CD14-positive monocyte (primary cell): ENCODE measurements at regions not wholly inside any gene's neighbourhood (a gene's known extent, or its start where the extent isn't known, plus 50 kb on each side); places are given as distances from the start of the nearest gene placed in this dataset.

Source experiments
- DNase-seq, 3 donors: peaks; one replicate each; pipeline ENCODE4 v3.0.0-alpha.2; 2011 to 2022
- H2AFZ ChIP-seq: 2 replicates; pipeline ENCODE4 v1.6.0; 2012; ENCODE audit warnings: mild to moderate bottlenecking, low read depth, low read length, inconsistent platforms; ENCODE audit not compliant: insufficient read depth, poor library complexity, severe bottlenecking
- H3K27ac ChIP-seq, 2 donors: 1 replicate in 1 of 2; 2 replicates in 1 of 2; pipeline ENCODE4 v1.5.1; 2012 to 2013; ENCODE audit warnings: low read length in 2 of 2, control low read depth in 1 of 2, inconsistent platforms in 1 of 2, low read depth in 1 of 2, mild to moderate bottlenecking in 1 of 2
- H3K27me3 ChIP-seq, 2 donors: one replicate each; pipeline versions ENCODE4 v1.6.0 to v1.6.1; 2011 to 2013; ENCODE audit warnings: low read length in 2 of 2; ENCODE audit not compliant: control insufficient read depth in 2 of 2, insufficient read depth in 2 of 2
- H3K36me3 ChIP-seq, 2 donors: replicated peaks in 1 of 2; 1 replicate in 1 of 2; 2 replicates in 1 of 2; pipeline versions ENCODE4 v1.5.1 to v1.6.1; 2012 to 2013; ENCODE audit warnings: low read length in 2 of 2, control low read depth in 1 of 2, inconsistent platforms in 1 of 2, mild to moderate bottlenecking in 1 of 2; ENCODE audit not compliant: insufficient read depth in 2 of 2, control insufficient read depth in 1 of 2
- H3K4me1 ChIP-seq, 2 donors: 1 replicate in 1 of 2; 2 replicates in 1 of 2; pipeline versions ENCODE4 v1.5.1 to v1.6.1; 2012 to 2013; ENCODE audit warnings: low read length in 2 of 2, control low read depth in 1 of 2, inconsistent platforms in 1 of 2, mild to moderate bottlenecking in 1 of 2, moderate library complexity in 1 of 2; ENCODE audit not compliant: insufficient read depth in 2 of 2, control insufficient read depth in 1 of 2
- H3K4me2 ChIP-seq: replicated peaks from 2 replicates; pipeline ENCODE3; 2012; ENCODE audit warnings: low read length, moderate library complexity, mild to moderate bottlenecking; ENCODE audit not compliant: poor library complexity, severe bottlenecking; ENCODE audit errors: extremely low read depth
- H3K4me3 ChIP-seq, 3 experiments: fragments of 200-600 bp in 1 of 3; sonication (generic) in 1 of 3; replicated peaks in 1 of 3; 1 replicate in 2 of 3; 2 replicates in 1 of 3; pipeline ENCODE4 v1.5.1; 2011 to 2013; ENCODE audit warnings: low read length in 3 of 3, mild to moderate bottlenecking in 3 of 3, control low read depth in 2 of 3, low read depth in 2 of 3, inconsistent platforms in 1 of 3, moderate library complexity in 1 of 3
- H3K79me2 ChIP-seq: 2 replicates; pipeline ENCODE4 v1.6.0; 2012; ENCODE audit warnings: mild to moderate bottlenecking, control low read depth, inconsistent platforms, low read length, moderate library complexity; ENCODE audit not compliant: insufficient read depth
- H3K9ac ChIP-seq: 2 replicates; pipeline ENCODE4 v1.6.0; 2017; ENCODE audit warnings: low read length, mild to moderate bottlenecking; ENCODE audit not compliant: insufficient read depth, poor library complexity, severe bottlenecking
- H3K9me3 ChIP-seq, 2 donors: replicated peaks in 1 of 2; 1 replicate in 1 of 2; 2 replicates in 1 of 2; pipeline versions ENCODE4 v1.5.1 to v1.6.1; 2012 to 2013; ENCODE audit warnings: low read length in 2 of 2, control low read depth in 1 of 2; ENCODE audit not compliant: control insufficient read depth in 1 of 2, insufficient read depth in 1 of 2
- H4K20me1 ChIP-seq: 2 replicates; pipeline ENCODE4 v1.6.0; 2012; ENCODE audit warnings: mild to moderate bottlenecking, low read length, control low read depth, moderate library complexity; ENCODE audit not compliant: insufficient read depth
- H3K27ac Mint-ChIP-seq, 7 donors: one replicate each; pipeline ENCODE4 v1.8.0; 2020; ENCODE audit warnings: mild to moderate bottlenecking in 7 of 7, mixed read lengths in 7 of 7, moderate library complexity in 6 of 7, inconsistent platforms in 2 of 7
- H3K27me3 Mint-ChIP-seq, 3 donors: one replicate each; pipeline ENCODE4 v1.8.0; 2021 to 2022; ENCODE audit warnings: low read depth in 3 of 3, mild to moderate bottlenecking in 3 of 3, mixed read lengths in 3 of 3, moderate library complexity in 3 of 3, inconsistent platforms in 1 of 3
- H3K36me3 Mint-ChIP-seq, 2 donors: one replicate each; pipeline ENCODE4 v1.8.0; 2020; ENCODE audit warnings: mixed read lengths in 2 of 2, inconsistent platforms in 1 of 2, mild to moderate bottlenecking in 1 of 2
- H3K4me1 Mint-ChIP-seq: one replicate; pipeline ENCODE4 v1.8.0; 2020; ENCODE audit warnings: mild to moderate bottlenecking, mixed read lengths
- H3K4me3 Mint-ChIP-seq, 2 donors: one replicate each; pipeline ENCODE4 v1.8.0; 2020; ENCODE audit warnings: mild to moderate bottlenecking in 2 of 2, mixed read lengths in 2 of 2, moderate library complexity in 1 of 2
- H3K9me3 Mint-ChIP-seq, 7 donors: one replicate each; pipeline ENCODE4 v1.8.0; 2020 to 2022; ENCODE audit warnings: mixed read lengths in 7 of 7, mild to moderate bottlenecking in 6 of 7, moderate library complexity in 6 of 7, inconsistent platforms in 2 of 7
- WGBS: methylation state at CpG from one replicate; pipeline ENCODE4 v1.1.5; 2013; ENCODE audit warnings: missing lambda C conversion rate; ENCODE audit not compliant: insufficient coverage; 5-methylcytosine and 5-hydroxymethylcytosine counted together
- intact Hi-C, 2 donors: fragments of 100-400 bp; cut with micrococcal nuclease; formaldehyde crosslinking; loops; one replicate each; pipeline versions ENCODE4 v1.15.0 to v1.15.1; 2023
- TF ChIP-seq, protein P1 (sequence below): fragments of 200-600 bp; IDR thresholded peaks from one replicate; pipeline ENCODE4 v1.8.0; 2022; ENCODE audit warnings: antibody characterized with exemption, mild to moderate bottlenecking

DNA sequence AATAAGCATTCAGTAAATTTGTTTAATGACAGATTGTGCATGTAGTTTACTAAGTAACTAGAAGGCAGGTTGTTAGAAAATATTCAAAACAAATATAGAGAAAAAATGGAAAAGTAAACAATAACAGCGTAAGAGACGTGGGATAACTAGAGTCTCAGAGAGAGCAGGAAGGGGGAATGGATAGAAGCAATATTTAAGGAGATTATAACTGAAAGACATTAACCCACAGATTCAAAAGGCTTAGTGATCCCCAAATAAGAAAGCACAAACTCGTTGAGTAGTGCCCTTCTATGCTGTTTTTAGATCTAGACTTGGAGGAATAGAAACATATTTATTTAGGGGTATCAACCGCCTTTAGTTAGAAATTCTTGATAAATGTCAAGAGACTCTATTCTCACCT lies 169.7 kb upstream of the RGS6 start:
- Mint-ChIP-seq H3K36me3 (no peaks in the 10 kb centered on the region), H3K27ac (no peak overlapping the region), H3K4me1 (no peaks in the 10 kb centered on the region), H3K9me3 (peaks cover 0 to 7% (median 3%) of the 10 kb centered on the region in 7 donors), H3K4me3 (no peak overlapping the region), H3K27me3 (peaks cover 4 to 8% (median 6%) of the 10 kb centered on the region in 3 donors)
- H3K9ac ChIP-seq: no peak overlapping the region
- H3K4me3 ChIP-seq: no peak overlapping the region
- no peak for DNase-seq
- TF ChIP-seq, protein P1, sequence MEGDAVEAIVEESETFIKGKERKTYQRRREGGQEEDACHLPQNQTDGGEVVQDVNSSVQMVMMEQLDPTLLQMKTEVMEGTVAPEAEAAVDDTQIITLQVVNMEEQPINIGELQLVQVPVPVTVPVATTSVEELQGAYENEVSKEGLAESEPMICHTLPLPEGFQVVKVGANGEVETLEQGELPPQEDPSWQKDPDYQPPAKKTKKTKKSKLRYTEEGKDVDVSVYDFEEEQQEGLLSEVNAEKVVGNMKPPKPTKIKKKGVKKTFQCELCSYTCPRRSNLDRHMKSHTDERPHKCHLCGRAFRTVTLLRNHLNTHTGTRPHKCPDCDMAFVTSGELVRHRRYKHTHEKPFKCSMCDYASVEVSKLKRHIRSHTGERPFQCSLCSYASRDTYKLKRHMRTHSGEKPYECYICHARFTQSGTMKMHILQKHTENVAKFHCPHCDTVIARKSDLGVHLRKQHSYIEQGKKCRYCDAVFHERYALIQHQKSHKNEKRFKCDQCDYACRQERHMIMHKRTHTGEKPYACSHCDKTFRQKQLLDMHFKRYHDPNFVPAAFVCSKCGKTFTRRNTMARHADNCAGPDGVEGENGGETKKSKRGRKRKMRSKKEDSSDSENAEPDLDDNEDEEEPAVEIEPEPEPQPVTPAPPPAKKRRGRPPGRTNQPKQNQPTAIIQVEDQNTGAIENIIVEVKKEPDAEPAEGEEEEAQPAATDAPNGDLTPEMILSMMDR: no peak
- H3K36me3 ChIP-seq: no peaks in the 10 kb centered on the region
- H4K20me1 ChIP-seq: no peaks in the 10 kb centered on the region
- no peaks in the 10 kb centered on the region for H3K79me2 ChIP-seq
- no peak overlapping the region for H3K27ac ChIP-seq
- no peaks in the 10 kb centered on the region for H3K27me3 ChIP-seq
- no peak overlapping the region for H2AFZ ChIP-seq
- no peak overlapping the region for H3K4me2 ChIP-seq
- H3K9me3 ChIP-seq: no peaks in the 10 kb centered on the region
- no CpG with 5 or more reads among the region's 4 CpGs for whole genome bisulfite sequencing
- no peaks in the 10 kb centered on the region for H3K4me1 ChIP-seq
- intact Hi-C loops: no loop called here

DNA sequence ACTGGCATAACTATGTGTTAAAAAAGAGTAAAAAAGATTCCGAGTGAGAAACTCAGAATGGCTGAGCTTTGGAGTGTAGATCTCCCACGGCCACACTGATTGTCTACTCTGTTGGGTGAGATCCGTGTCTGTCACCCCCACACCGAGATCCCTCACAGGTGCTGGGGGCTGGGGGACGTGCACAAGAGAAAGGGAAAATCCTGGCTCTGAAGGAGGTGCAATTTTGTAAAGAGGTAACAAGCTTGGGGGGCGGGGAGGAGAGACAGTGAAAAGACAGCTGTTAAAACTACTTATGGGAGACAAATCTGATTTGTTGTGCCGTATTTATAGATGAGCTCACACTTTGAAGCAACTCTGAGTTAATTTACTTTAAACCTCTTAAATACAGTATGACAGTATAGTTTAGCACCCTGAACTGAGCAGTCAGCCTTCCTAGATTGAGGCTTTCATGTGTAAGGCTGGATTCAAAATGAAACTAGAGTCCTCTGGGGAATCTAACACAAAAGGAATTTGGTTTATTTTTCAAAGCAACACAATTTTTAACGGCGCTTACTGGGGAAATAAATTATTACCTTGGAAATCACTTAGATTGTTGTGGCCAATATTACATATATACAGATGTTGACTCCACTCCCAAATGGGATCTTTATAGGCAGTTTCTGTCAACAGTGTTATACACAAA lies 167.4 kb upstream of the RGS6 start:
- Histone ChIP-seq H3K4me1 (no peaks in the 10 kb centered on the region), H3K4me2 (no peak overlapping the region), H4K20me1 (no peaks in the 10 kb centered on the region), H3K79me2 (no peaks in the 10 kb centered on the region), H2AFZ (no peak overlapping the region), H3K9ac (no peak overlapping the region), H3K36me3 (no peaks in the 10 kb centered on the region), H3K27ac (no peak overlapping the region), H3K27me3 (no peaks in the 10 kb centered on the region), H3K9me3 (no peaks in the 10 kb centered on the region), H3K4me3 (no peak overlapping the region)
- TF ChIP-seq, protein P1: no peak
- no peak overlapping the region for H3K4me3 Mint-ChIP-seq
- H3K4me1 Mint-ChIP-seq: no peaks in the 10 kb centered on the region
- intact Hi-C loops: no loop called here
- H3K27me3 Mint-ChIP-seq: peaks cover 2 to 9% (median 4%) of the 10 kb centered on the region in 3 donors
- H3K9me3 Mint-ChIP-seq: peaks cover 0 to 7% (median 2%) of the 10 kb centered on the region in 7 donors
- no peak for DNase-seq
- 84% methylated on average over 5 of the region's 9 CpGs for WGBS
- H3K27ac Mint-ChIP-seq: no peak overlapping the region
- no peaks in the 10 kb centered on the region for H3K36me3 Mint-ChIP-seq
